MM.1S (cell line): ENCODE measurements at regions not wholly inside any gene's neighbourhood (a gene's known extent, or its start where the extent isn't known, plus 50 kb on each side); places are given as distances from the start of the nearest gene placed in this dataset.

Experiments
- DNase-seq: peaks from one replicate; pipeline ENCODE4 v3.0.0-alpha.2; 2015
- H2AFZ ChIP-seq: fragments of 300-600 bp; sonication (generic); 2 replicates; pipeline ENCODE4 v1.6.0; 2016; ENCODE audit warnings: antibody characterized with exemption, low read length
- H3F3A ChIP-seq: fragments of 300-600 bp; sonication (generic); 2 replicates; pipeline ENCODE4 v1.6.1; 2016; ENCODE audit warnings: mild to moderate bottlenecking, antibody characterized with exemption, low read length, moderate library complexity, mixed read lengths; ENCODE audit not compliant: insufficient read depth
- H3K27ac ChIP-seq: fragments of 300-600 bp; sonication (generic); 2 replicates; pipeline ENCODE4 v1.5.1; 2016; ENCODE audit warnings: mild to moderate bottlenecking, low read length
- H3K27me3 ChIP-seq: fragments of 300-600 bp; sonication (generic); replicated peaks from 2 replicates; pipeline ENCODE4 v1.6.0; 2016; ENCODE audit warnings: low read length; ENCODE audit not compliant: insufficient read depth
- H3K36me3 ChIP-seq: fragments of 300-600 bp; sonication (generic); replicated peaks from 2 replicates; pipeline ENCODE4 v1.6.1; 2016; ENCODE audit warnings: mild to moderate bottlenecking, low read length, mixed read lengths; ENCODE audit not compliant: insufficient read depth
- H3K4me1 ChIP-seq: fragments of 300-600 bp; sonication (generic); 2 replicates; pipeline ENCODE4 v1.6.1; 2016; ENCODE audit warnings: low read length, mixed read lengths
- H3K4me2 ChIP-seq: fragments of 300-600 bp; sonication (generic); 2 replicates; pipeline ENCODE4 v1.6.0; 2016; ENCODE audit warnings: low read depth, low read length
- H3K4me3 ChIP-seq: fragments of 300-600 bp; sonication (generic); 2 replicates; pipeline ENCODE4 v1.5.1; 2016; ENCODE audit warnings: low read length, mixed read lengths
- H3K79me2 ChIP-seq: fragments of 300-600 bp; sonication (generic); 2 replicates; pipeline ENCODE4 v1.6.1; 2016; ENCODE audit warnings: mixed run types, low read length, mixed read lengths
- H3K9ac ChIP-seq: fragments of 300-600 bp; sonication (generic); 2 replicates; pipeline ENCODE4 v1.6.1; 2016; ENCODE audit warnings: low read length, mixed read lengths
- H3K9me2 ChIP-seq: fragments of 300-600 bp; sonication (generic); replicated peaks from 2 replicates; pipeline ENCODE4 v1.6.1; 2016; ENCODE audit warnings: mild to moderate bottlenecking, low read length, mixed read lengths; ENCODE audit not compliant: insufficient read depth
- H3K9me3 ChIP-seq: fragments of 300-600 bp; sonication (generic); replicated peaks from 2 replicates; pipeline ENCODE4 v1.6.1; 2016; ENCODE audit warnings: mild to moderate bottlenecking, low read length, mixed read lengths; ENCODE audit not compliant: insufficient read depth
- H4K20me1 ChIP-seq: fragments of 300-600 bp; sonication (generic); 2 replicates; pipeline ENCODE4 v1.6.1; 2016; ENCODE audit warnings: mild to moderate bottlenecking, low read length, moderate library complexity, mixed read lengths; ENCODE audit not compliant: insufficient read depth
- CTCF ChIP-seq: fragments of 300-600 bp; sonication (generic); IDR thresholded peaks from 2 replicates; pipeline ENCODE4 v1.5.1; 2016; ENCODE audit warnings: antibody characterized with exemption, low read length, mixed read lengths
- EZH2 ChIP-seq: fragments of 300-600 bp; sonication (generic); optimal IDR thresholded peaks from 2 replicates; pipeline ENCODE3; 2017; ENCODE audit warnings: low read depth, mild to moderate bottlenecking, antibody characterized with exemption, low read length, mixed read lengths
- EZH2phosphoT487 ChIP-seq: fragments of 300-600 bp; sonication (generic); IDR thresholded peaks from 2 replicates; pipeline ENCODE4 v1.6.1; 2018; ENCODE audit warnings: antibody characterized with exemption, low read length

GRCh38 chr2:6653281-6653750 lies 212.4 kb downstream of the CMPK2 start:
- no peak overlapping the region for H3K27ac ChIP-seq
- H3K9me2 ChIP-seq, result no peaks in the 10 kb centered on the region
- no peaks in the 10 kb centered on the region for H3F3A ChIP-seq
- H2AFZ ChIP-seq, result no peak overlapping the region
- H3K4me2 ChIP-seq, result no peak overlapping the region
- no peak for TF ChIP-seq CTCF
- no peak for TF ChIP-seq EZH2
- TF ChIP-seq EZH2phosphoT487, result no peak
- no peaks in the 10 kb centered on the region for H4K20me1 ChIP-seq
- H3K36me3 ChIP-seq, result no peaks in the 10 kb centered on the region
- no peaks in the 10 kb centered on the region for H3K4me1 ChIP-seq
- H3K9ac ChIP-seq, result no peak overlapping the region
- H3K79me2 ChIP-seq, result no peaks in the 10 kb centered on the region
- no peak for DNase-seq
- H3K9me3 ChIP-seq, result no peaks in the 10 kb centered on the region
- no peak overlapping the region for H3K4me3 ChIP-seq
- no peaks in the 10 kb centered on the region for H3K27me3 ChIP-seq

GRCh38 chr2:6654279-6654678 lies 211.4 kb downstream of the CMPK2 start:
- no peak for TF ChIP-seq EZH2
- no peak for TF ChIP-seq EZH2phosphoT487
- TF ChIP-seq CTCF, result no peak
- no peaks in the 10 kb centered on the region for H3K79me2 ChIP-seq

GRCh38 chr2:6656633-6657032 lies 209.1 kb downstream of the CMPK2 start:
- Histone ChIP-seq H3K4me1 (no peaks in the 10 kb centered on the region), H3K36me3 (no peaks in the 10 kb centered on the region), H3K27me3 (no peaks in the 10 kb centered on the region), H3K79me2 (no peaks in the 10 kb centered on the region), H4K20me1 (no peaks in the 10 kb centered on the region), H3K9me2 (no peaks in the 10 kb centered on the region), H3K9me3 (no peaks in the 10 kb centered on the region), H3K27ac (no peak overlapping the region), H3K4me3 (no peak overlapping the region), H2AFZ (no peak overlapping the region), H3F3A (no peaks in the 10 kb centered on the region), H3K9ac (no peak overlapping the region), H3K4me2 (no peak overlapping the region)
- no peak for DNase-seq
- TF ChIP-seq EZH2phosphoT487 (no peak), EZH2 (no peak), CTCF (no peak)

More at GRCh38 chr2:6654279-6654678, 211.4 kb downstream of the CMPK2 start:
- Histone ChIP-seq H3K27me3 (no peaks in the 10 kb centered on the region), H3K4me1 (no peaks in the 10 kb centered on the region), H4K20me1 (no peaks in the 10 kb centered on the region), H3K4me3 (no peak overlapping the region), H3K4me2 (no peak overlapping the region), H3K27ac (no peak overlapping the region), H3K9ac (no peak overlapping the region), H3K9me2 (no peaks in the 10 kb centered on the region), H2AFZ (no peak overlapping the region), H3K36me3 (no peaks in the 10 kb centered on the region), H3K9me3 (no peaks in the 10 kb centered on the region), H3F3A (no peaks in the 10 kb centered on the region)
- no peak for DNase-seq
